ENCODE measurements at regions not wholly inside any gene's neighbourhood (a gene's known extent, or its start where the extent isn't known, plus 50 kb on each side); places are given as distances from the start of the nearest gene placed in this dataset.

GRCh38 chr1:220410611-220411010 is 117.3 kb upstream of the MARK1 start:
- DNase-seq, result no peak

- no peak for DNase-seq
Measured at GRCh38 chr1:220409771-220410595, 118.0 kb upstream of the MARK1 start.

GRCh38 chr1:220407191-220407590 is 120.7 kb upstream of the MARK1 start:
- DNase-seq, result no peak

GRCh38 chr1:220398238-220398637 is 126.0 kb upstream of the RAB3GAP2 start:
- DNase-seq, result no peak

GRCh38 chr1:220391491-220391890 is 119.2 kb upstream of the RAB3GAP2 start:
- peak; percentile 93 for DNase-seq

GRCh38 chr1:220389634-220390033 is 117.4 kb upstream of the RAB3GAP2 start:
- peak; percentile 74 for DNase-seq

GRCh38 chr1:220386494-220387195 is 114.4 kb upstream of the RAB3GAP2 start:
- no peak for DNase-seq

GRCh38 chr1:220385158-220385557 is 112.9 kb upstream of the RAB3GAP2 start:
- DNase-seq, result no peak

- peak; percentile 51 for DNase-seq
Measured at GRCh38 chr1:220382994-220383393, 110.7 kb upstream of the RAB3GAP2 start.

GRCh38 chr1:220380885-220381284 is 108.6 kb upstream of the RAB3GAP2 start:
- DNase-seq, result no peak

- DNase-seq, result peak; percentile 37
Measured at GRCh38 chr1:220378571-220379302, 106.5 kb upstream of the RAB3GAP2 start.

- no peak for DNase-seq
Measured at GRCh38 chr1:220375715-220376114, 103.5 kb upstream of the RAB3GAP2 start.

GRCh38 chr1:220374449-220374848 is 102.2 kb upstream of the RAB3GAP2 start:
- no peak for DNase-seq

GRCh38 chr1:220372451-220372850 is 100.2 kb upstream of the RAB3GAP2 start:
- no peak for DNase-seq

- peak; percentile 68 for DNase-seq
Measured at GRCh38 chr1:220371324-220371723, 99.1 kb upstream of the RAB3GAP2 start.

- DNase-seq, result peak; percentile 87
Measured at GRCh38 chr1:220370041-220370700, 97.9 kb upstream of the RAB3GAP2 start.

GRCh38 chr1:220369511-220369910 is 97.3 kb upstream of the RAB3GAP2 start:
- no peak for DNase-seq

- peak; percentile 30 for DNase-seq
Measured at GRCh38 chr1:220368352-220369265, 96.4 kb upstream of the RAB3GAP2 start.

- no peak for DNase-seq
Measured at GRCh38 chr1:220367833-220368232, 95.6 kb upstream of the RAB3GAP2 start.

GRCh38 chr1:220366269-220366668 is 94.0 kb upstream of the RAB3GAP2 start:
- DNase-seq, result no peak

- peak; percentile 93 for DNase-seq
Measured at GRCh38 chr1:220363196-220363837, 91.1 kb upstream of the RAB3GAP2 start.
